ENCODE measurements at regions not wholly inside any gene's neighbourhood (a gene's known extent, or its start where the extent isn't known, plus 50 kb on each side); places are given as distances from the start of the nearest gene placed in this dataset.
A peak's percentile ranks its signal among the peaks of the same experiment; 100 is the strongest.

- Histone ChIP-seq H3K9me3 (ENCODE audit: low read depth) (no peaks in the 10 kb centered on the region), H4K20me1 (ENCODE audit: insufficient read depth, poor library complexity, severe bottlenecking) (no peaks in the 10 kb centered on the region), H3K9me2 (replicated peaks; ENCODE audit: insufficient read depth) (no peaks in the 10 kb centered on the region), H3K4me1 (ENCODE audit: insufficient read depth) (no peaks in the 10 kb centered on the region), H3K4me2 (no peak overlapping the region), H3K27me3 (no peaks in the 10 kb centered on the region), H3K27ac (no peak overlapping the region), H2AFZ (no peak overlapping the region), H3K4me3 (no peak overlapping the region), H3K36me3 (replicated peaks; ENCODE audit: insufficient read depth, low read depth) (no peaks in the 10 kb centered on the region), H3K79me2 (no peaks in the 10 kb centered on the region)
- 89% methylated on average over 13 of the region's 13 CpGs for WGBS (ENCODE audit: low lambda C conversion rate, missing lambda C conversion rate)
- DNase-seq (ENCODE audit: low spot score), result no peak
- TF ChIP-seq EZH2phosphoT487 (IDR thresholded peaks at IDR 0.05; ENCODE audit: low read depth, severe bottlenecking, unreplicated experiment) (no peak), EZH2 (IDR thresholded peaks at IDR 0.05; ENCODE audit: borderline replicate concordance) (no peak)
- TF ChIP-seq, protein P1, sequence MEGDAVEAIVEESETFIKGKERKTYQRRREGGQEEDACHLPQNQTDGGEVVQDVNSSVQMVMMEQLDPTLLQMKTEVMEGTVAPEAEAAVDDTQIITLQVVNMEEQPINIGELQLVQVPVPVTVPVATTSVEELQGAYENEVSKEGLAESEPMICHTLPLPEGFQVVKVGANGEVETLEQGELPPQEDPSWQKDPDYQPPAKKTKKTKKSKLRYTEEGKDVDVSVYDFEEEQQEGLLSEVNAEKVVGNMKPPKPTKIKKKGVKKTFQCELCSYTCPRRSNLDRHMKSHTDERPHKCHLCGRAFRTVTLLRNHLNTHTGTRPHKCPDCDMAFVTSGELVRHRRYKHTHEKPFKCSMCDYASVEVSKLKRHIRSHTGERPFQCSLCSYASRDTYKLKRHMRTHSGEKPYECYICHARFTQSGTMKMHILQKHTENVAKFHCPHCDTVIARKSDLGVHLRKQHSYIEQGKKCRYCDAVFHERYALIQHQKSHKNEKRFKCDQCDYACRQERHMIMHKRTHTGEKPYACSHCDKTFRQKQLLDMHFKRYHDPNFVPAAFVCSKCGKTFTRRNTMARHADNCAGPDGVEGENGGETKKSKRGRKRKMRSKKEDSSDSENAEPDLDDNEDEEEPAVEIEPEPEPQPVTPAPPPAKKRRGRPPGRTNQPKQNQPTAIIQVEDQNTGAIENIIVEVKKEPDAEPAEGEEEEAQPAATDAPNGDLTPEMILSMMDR (IDR thresholded peaks at IDR 0.05; ENCODE audit: poor library complexity), result no peak
These were observed 237.8 kb downstream of the NXPE2 start for GRCh38 chr11:114915871-114916805.

- no peak for DNase-seq (ENCODE audit: low spot score)
- Histone ChIP-seq H3K27me3 (no peaks in the 10 kb centered on the region), H3K36me3 (replicated peaks; ENCODE audit: insufficient read depth, low read depth) (no peaks in the 10 kb centered on the region), H3K27ac (no peak overlapping the region), H3K4me3 (no peak overlapping the region), H3K4me2 (no peak overlapping the region), H3K4me1 (ENCODE audit: insufficient read depth) (no peaks in the 10 kb centered on the region), H3K9me3 (ENCODE audit: low read depth) (no peaks in the 10 kb centered on the region), H3K79me2 (no peaks in the 10 kb centered on the region), H3K9me2 (replicated peaks; ENCODE audit: insufficient read depth) (no peaks in the 10 kb centered on the region), H2AFZ (no peak overlapping the region), H4K20me1 (ENCODE audit: insufficient read depth, poor library complexity, severe bottlenecking) (no peaks in the 10 kb centered on the region)
- TF ChIP-seq, protein P1 (IDR thresholded peaks at IDR 0.05; ENCODE audit: poor library complexity), result no peak
- TF ChIP-seq EZH2phosphoT487 (IDR thresholded peaks at IDR 0.05; ENCODE audit: low read depth, severe bottlenecking, unreplicated experiment), result no peak
- TF ChIP-seq EZH2 (IDR thresholded peaks at IDR 0.05; ENCODE audit: borderline replicate concordance), result no peak
- WGBS (ENCODE audit: low lambda C conversion rate, missing lambda C conversion rate), result 92% methylated on average over 8 of the region's 8 CpGs
These were observed 240.0 kb downstream of the NXPE2 start for GRCh38 chr11:114918286-114918685.

DNA sequence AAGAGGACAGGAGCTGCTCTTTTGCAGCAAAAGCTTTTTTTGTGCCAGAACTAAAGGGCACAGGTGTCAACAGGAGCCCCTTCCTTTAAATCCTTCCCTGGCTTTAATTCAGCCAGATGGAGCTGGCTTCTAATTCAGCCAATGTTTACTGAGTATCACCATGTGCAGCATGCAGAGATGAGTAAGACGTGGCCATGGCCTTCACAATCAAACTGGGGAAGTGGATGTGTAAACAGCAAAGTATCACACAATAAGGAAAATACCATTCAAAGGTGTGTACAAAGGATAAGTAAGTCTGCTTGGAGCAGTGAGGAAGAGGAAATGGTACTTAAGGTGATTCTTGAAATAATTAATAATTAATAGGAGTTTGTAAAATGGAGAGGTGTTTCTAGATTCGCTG, 243.4 kb downstream of the NXPE2 start:
- H3K4me1 ChIP-seq (ENCODE audit: insufficient read depth), result no peaks in the 10 kb centered on the region
- WGBS (ENCODE audit: low lambda C conversion rate, missing lambda C conversion rate), result 73% methylated on average over 2 of the region's 2 CpGs
- H2AFZ ChIP-seq, result no peak overlapping the region
- peak; percentile 18 for DNase-seq (ENCODE audit: low spot score)
- H4K20me1 ChIP-seq (ENCODE audit: insufficient read depth, poor library complexity, severe bottlenecking), result no peaks in the 10 kb centered on the region
- no peaks in the 10 kb centered on the region for H3K9me3 ChIP-seq (ENCODE audit: low read depth)
- H3K9me2 ChIP-seq (replicated peaks; ENCODE audit: insufficient read depth), result no peaks in the 10 kb centered on the region
- H3K4me3 ChIP-seq, result no peak overlapping the region
- H3K4me2 ChIP-seq, result no peak overlapping the region
- H3K27ac ChIP-seq, result no peak overlapping the region
- H3K36me3 ChIP-seq (replicated peaks; ENCODE audit: insufficient read depth, low read depth), result no peaks in the 10 kb centered on the region
- no peaks in the 10 kb centered on the region for H3K79me2 ChIP-seq
- H3K27me3 ChIP-seq, result no peaks in the 10 kb centered on the region
- TF ChIP-seq EZH2 (IDR thresholded peaks at IDR 0.05; ENCODE audit: borderline replicate concordance), result no peak
- TF ChIP-seq EZH2phosphoT487 (IDR thresholded peaks at IDR 0.05; ENCODE audit: low read depth, severe bottlenecking, unreplicated experiment), result no peak
- TF ChIP-seq, protein P1 (IDR thresholded peaks at IDR 0.05; ENCODE audit: poor library complexity), result no peak
